Natural killer cell treated with Interleukin-12 subunit alpha and Interleukin-12 subunit beta and Interleukin-15 and Interleukin-18, amount 100 ng/mL, for 72 hours (primary cell): ENCODE measurements at regions not wholly inside any gene's neighbourhood (a gene's known extent, or its start where the extent isn't known, plus 50 kb on each side); places are given as distances from the start of the nearest gene placed in this dataset.
"Not testable (repeated sequence)": the region's sequence is repeated elsewhere in the genome, so short reads cannot be mapped to it uniquely, and the experiment has no call there.

ENCODE experiments used
- ATAC-seq, 2 donors: fragments of 150-1000 bp; cut with Tn5 transposase in 1 of 2; sonication (Bioruptor Pico), chemical (Tn5 transposase) in 1 of 2; 2 replicates each; pipeline ENCODE4 v1.10.0; 2021
- DNase-seq: peaks from one replicate; pipeline ENCODE4 v3.0.0; 2022; ENCODE audit warnings: low spot score
- H3K27ac Mint-ChIP-seq, 2 donors: 1 replicate in 1 of 2; 2 replicates in 1 of 2; pipeline ENCODE4 v1.8.0; 2022; ENCODE audit warnings: mixed read lengths in 2 of 2, mild to moderate bottlenecking in 1 of 2, moderate library complexity in 1 of 2
- H3K27me3 Mint-ChIP-seq, 2 donors: 1 replicate in 1 of 2; 2 replicates in 1 of 2; pipeline ENCODE4 v1.8.0; 2022; ENCODE audit warnings: mixed read lengths in 2 of 2
- H3K36me3 Mint-ChIP-seq: one replicate; pipeline ENCODE4 v1.8.0; 2022; ENCODE audit warnings: mixed read lengths
- H3K4me1 Mint-ChIP-seq, 2 donors: 1 replicate in 1 of 2; 2 replicates in 1 of 2; pipeline ENCODE4 v1.8.0; 2022; ENCODE audit warnings: low read depth in 2 of 2, mixed read lengths in 2 of 2, mild to moderate bottlenecking in 1 of 2
- H3K4me3 Mint-ChIP-seq: one replicate; pipeline ENCODE4 v1.8.0; 2022; ENCODE audit warnings: mixed read lengths
- H3K9me3 Mint-ChIP-seq: 2 replicates; pipeline ENCODE4 v1.8.0; 2022; ENCODE audit warnings: mixed read lengths

DNA sequence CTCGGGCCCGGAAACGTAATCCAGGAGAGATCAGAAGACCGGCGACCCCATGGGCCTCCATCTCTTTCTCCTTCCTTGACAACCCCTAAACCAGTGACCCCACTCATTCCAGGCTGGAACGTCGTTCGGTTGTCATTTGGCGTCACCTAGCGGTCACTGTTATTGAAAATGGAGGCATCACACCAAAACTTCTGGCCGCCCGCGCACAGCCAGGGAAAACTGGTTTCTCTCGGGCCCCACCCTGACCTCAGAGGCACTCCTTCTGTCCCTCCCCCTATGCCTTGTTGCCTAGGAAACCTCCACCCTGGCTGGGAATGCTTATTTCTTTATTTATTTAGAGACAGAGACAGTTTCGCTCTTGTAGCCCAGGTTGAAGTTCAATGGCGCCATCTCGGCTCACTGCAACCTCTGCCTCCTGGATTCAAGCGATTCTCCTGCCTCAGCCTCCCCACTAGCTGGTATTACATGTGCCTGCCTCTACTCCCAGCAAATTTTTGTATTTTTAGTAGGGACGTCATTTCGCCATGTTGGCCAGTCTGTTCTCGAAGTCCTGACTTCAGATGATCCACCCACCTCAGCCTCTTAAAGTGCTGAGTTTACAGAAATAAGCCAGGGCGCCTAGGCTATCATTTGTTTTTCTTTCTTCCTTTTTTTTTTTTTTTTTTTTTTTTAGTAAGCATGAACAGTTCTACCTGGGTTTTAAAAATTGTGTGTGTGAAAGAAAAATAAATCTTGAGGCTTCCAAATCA is 2144.1 kb upstream of the TPTE start:
- not testable (repeated sequence) for H3K9me3 Mint-ChIP-seq, H3K4me3 Mint-ChIP-seq, H3K27ac Mint-ChIP-seq, H3K36me3 Mint-ChIP-seq, H3K4me1 Mint-ChIP-seq, DNase-seq, H3K27me3 Mint-ChIP-seq
- peak; percentile 64 to 80 for ATAC-seq

- not testable (repeated sequence) for H3K4me1 Mint-ChIP-seq, H3K36me3 Mint-ChIP-seq, DNase-seq, H3K9me3 Mint-ChIP-seq, H3K27ac Mint-ChIP-seq, H3K4me3 Mint-ChIP-seq, H3K27me3 Mint-ChIP-seq
- ATAC-seq: peak; percentile 74 to 80
Observed at GRCh38 chr21:8380419-8381079, 2140.8 kb upstream of the TPTE start.

DNA sequence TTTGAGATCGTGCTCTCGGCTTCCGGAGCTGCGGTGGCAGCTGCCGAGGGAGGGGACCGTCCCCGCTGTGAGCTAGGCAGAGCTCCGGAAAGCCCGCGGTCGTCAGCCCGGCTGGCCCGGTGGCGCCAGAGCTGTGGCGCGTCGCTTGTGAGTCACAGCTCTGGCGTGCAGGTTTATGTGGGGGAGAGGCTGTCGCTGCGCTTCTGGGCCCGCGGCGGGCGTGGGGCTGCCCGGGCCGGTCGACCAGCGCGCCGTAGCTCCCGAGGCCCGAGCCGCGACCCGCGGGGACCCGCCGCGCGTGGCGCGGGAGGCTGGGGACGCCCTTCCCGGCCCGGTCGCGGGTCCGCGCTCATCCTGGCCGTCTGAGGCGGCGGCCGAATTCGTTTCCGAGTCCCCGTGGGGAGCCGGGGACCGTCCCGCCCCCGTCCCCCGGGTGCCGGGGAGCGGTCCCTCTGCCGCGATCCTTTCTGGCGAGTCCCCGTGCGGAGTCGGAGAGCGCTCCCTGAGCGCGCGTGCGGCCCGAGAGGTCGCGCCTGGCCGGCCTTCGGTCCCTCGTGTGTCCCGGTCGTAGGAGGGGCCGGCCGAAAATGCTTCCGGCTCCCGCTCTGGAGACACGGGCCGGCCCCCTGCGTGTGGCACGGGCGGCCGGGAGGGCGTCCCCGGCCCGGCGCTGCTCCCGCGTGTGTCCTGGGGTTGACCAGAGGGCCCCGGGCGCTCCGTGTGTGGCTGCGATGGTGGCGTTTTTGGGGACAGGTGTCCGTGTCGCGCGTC is 2133.0 kb upstream of the TPTE start:
- peak in 1 of 2 donors; percentile 100 for ATAC-seq
- H3K27ac Mint-ChIP-seq, H3K36me3 Mint-ChIP-seq, H3K4me3 Mint-ChIP-seq, H3K27me3 Mint-ChIP-seq, DNase-seq, H3K9me3 Mint-ChIP-seq, H3K4me1 Mint-ChIP-seq: not testable (repeated sequence)

DNA sequence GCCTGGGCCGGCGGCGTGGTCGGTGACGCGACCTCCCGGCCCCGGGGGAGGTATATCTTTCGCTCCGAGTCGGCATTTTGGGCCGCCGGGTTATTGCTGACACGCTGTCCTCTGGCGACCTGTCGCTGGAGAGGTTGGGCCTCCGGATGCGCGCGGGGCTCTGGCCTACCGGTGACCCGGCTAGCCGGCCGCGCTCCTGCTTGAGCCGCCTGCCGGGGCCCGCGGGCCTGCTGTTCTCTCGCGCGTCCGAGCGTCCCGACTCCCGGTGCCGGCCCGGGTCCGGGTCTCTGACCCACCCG is 2132.5 kb upstream of the TPTE start:
- ATAC-seq, H3K4me3 Mint-ChIP-seq, H3K36me3 Mint-ChIP-seq, DNase-seq, H3K4me1 Mint-ChIP-seq, H3K9me3 Mint-ChIP-seq, H3K27me3 Mint-ChIP-seq, H3K27ac Mint-ChIP-seq: not testable (repeated sequence)

GRCh38 chr21:8390550-8391171 is 2130.7 kb upstream of the TPTE start:
- not testable (repeated sequence) for DNase-seq, H3K4me1 Mint-ChIP-seq, H3K4me3 Mint-ChIP-seq, H3K36me3 Mint-ChIP-seq, ATAC-seq, H3K27me3 Mint-ChIP-seq, H3K27ac Mint-ChIP-seq, H3K9me3 Mint-ChIP-seq

GRCh38 chr21:8394380-8394779 is 2127.0 kb upstream of the TPTE start:
- not testable (repeated sequence) for H3K27ac Mint-ChIP-seq, ATAC-seq, H3K27me3 Mint-ChIP-seq, H3K4me3 Mint-ChIP-seq, H3K36me3 Mint-ChIP-seq, H3K4me1 Mint-ChIP-seq, DNase-seq, H3K9me3 Mint-ChIP-seq

DNA sequence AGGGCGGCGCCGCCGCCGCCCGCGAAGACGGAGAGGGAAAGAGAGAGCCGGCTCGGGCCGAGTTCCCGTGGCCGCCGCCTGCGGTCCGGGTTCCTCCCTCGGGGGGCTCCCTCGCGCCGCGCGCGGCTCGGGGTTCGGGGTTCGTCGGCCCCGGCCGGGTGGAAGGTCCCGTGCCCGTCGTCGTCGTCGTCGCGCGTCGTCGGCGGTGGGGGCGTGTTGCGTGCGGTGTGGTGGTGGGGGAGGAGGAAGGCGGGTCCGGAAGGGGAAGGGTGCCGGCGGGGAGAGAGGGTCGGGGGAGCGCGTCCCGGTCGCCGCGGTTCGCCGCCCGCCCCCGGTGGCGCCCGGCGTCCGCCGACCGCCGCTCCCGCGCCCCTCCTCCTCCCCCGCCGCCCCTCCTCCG is 2125.4 kb upstream of the TPTE start:
- H3K27ac Mint-ChIP-seq, H3K27me3 Mint-ChIP-seq, H3K36me3 Mint-ChIP-seq, DNase-seq, H3K9me3 Mint-ChIP-seq, H3K4me1 Mint-ChIP-seq, H3K4me3 Mint-ChIP-seq: not testable (repeated sequence)
- ATAC-seq: peak in 1 of 2 donors; percentile 62

DNA sequence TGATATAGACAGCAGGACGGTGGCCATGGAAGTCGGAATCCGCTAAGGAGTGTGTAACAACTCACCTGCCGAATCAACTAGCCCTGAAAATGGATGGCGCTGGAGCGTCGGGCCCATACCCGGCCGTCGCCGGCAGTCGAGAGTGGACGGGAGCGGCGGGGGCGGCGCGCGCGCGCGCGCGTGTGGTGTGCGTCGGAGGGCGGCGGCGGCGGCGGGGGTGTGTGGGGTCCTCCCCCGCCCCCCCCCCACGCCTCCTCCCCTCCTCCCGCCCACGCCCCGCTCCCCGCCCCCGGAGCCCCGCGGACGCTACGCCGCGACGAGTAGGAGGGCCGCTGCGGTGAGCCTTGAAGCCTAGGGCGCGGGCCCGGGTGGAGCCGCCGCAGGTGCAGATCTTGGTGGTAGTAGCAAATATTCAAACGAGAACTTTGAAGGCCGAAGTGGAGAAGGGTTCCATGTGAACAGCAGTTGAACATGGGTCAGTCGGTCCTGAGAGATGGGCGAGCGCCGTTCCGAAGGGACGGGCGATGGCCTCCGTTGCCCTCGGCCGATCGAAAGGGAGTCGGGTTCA is 2122.4 kb upstream of the TPTE start:
- not testable (repeated sequence) for DNase-seq, H3K36me3 Mint-ChIP-seq, H3K4me3 Mint-ChIP-seq, H3K9me3 Mint-ChIP-seq, H3K27ac Mint-ChIP-seq, ATAC-seq, H3K4me1 Mint-ChIP-seq, H3K27me3 Mint-ChIP-seq

GRCh38 chr21:8399866-8400265 is 2121.5 kb upstream of the TPTE start:
- not testable (repeated sequence) for H3K4me3 Mint-ChIP-seq, H3K9me3 Mint-ChIP-seq, ATAC-seq, H3K4me1 Mint-ChIP-seq, DNase-seq, H3K27me3 Mint-ChIP-seq, H3K36me3 Mint-ChIP-seq, H3K27ac Mint-ChIP-seq

DNA sequence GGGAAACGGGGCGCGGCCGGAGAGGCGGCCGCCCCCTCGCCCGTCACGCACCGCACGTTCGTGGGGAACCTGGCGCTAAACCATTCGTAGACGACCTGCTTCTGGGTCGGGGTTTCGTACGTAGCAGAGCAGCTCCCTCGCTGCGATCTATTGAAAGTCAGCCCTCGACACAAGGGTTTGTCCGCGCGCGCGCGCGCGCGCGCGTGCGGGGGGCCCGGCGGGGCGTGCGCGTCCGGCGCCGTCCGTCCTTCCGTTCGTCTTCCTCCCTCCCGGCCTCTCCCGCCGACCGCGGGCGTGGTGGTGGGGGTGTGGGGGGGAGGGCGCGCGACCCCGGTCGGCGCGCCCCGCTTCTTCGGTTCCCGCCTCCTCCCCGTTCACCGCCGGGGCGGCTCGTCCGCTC is 2119.6 kb upstream of the TPTE start:
- not testable (repeated sequence) for H3K27ac Mint-ChIP-seq, H3K4me1 Mint-ChIP-seq, ATAC-seq, H3K9me3 Mint-ChIP-seq, DNase-seq, H3K4me3 Mint-ChIP-seq, H3K27me3 Mint-ChIP-seq, H3K36me3 Mint-ChIP-seq

GRCh38 chr21:8406331-8406730 is 2115.1 kb upstream of the TPTE start:
- ATAC-seq, H3K4me3 Mint-ChIP-seq, H3K27me3 Mint-ChIP-seq, DNase-seq, H3K27ac Mint-ChIP-seq, H3K4me1 Mint-ChIP-seq, H3K9me3 Mint-ChIP-seq, H3K36me3 Mint-ChIP-seq: not testable (repeated sequence)

GRCh38 chr21:8411139-8411671 is 2110.2 kb upstream of the TPTE start:
- ATAC-seq: peak; percentile 27 to 52
- not testable (repeated sequence) for H3K36me3 Mint-ChIP-seq, H3K4me3 Mint-ChIP-seq, H3K4me1 Mint-ChIP-seq, DNase-seq, H3K9me3 Mint-ChIP-seq, H3K27me3 Mint-ChIP-seq
- peak overlapping the region; percentile 76 to 96 for H3K27ac Mint-ChIP-seq

- H3K4me3 Mint-ChIP-seq, H3K27me3 Mint-ChIP-seq, H3K4me1 Mint-ChIP-seq, H3K9me3 Mint-ChIP-seq, H3K36me3 Mint-ChIP-seq: not testable (repeated sequence)
- DNase-seq (peak; percentile 64), ATAC-seq (peak; percentile 93 to 95)
- H3K27ac Mint-ChIP-seq: peak overlapping the region in 1 of 2 donors; percentile 0
Observed at GRCh38 chr21:8419925-8420560, 2101.3 kb upstream of the TPTE start.
